Activated CD4-positive, alpha-beta T cell treated with anti-CD3 and anti-CD28 coated beads, Interleukin-2, amount 10 ng/mL, durations not matched to agents 7 days and 5 days (primary cell): ENCODE measurements at regions not wholly inside any gene's neighbourhood (a gene's known extent, or its start where the extent isn't known, plus 50 kb on each side); places are given as distances from the start of the nearest gene placed in this dataset.

ENCODE experiments used
- CTCF ChIA-PET: fragments of 350-600 bp; sonication (Branson Sonifier 250); formaldehyde crosslinking; loops from one replicate; lab custom pipeline; 2021; ENCODE audit warnings: antibody characterized with exemption; lab: Charles Lee
- POLR2A ChIA-PET: fragments of 350-600 bp; sonication (Branson Sonifier 250); formaldehyde crosslinking; loops from one replicate; lab custom pipeline; 2021; ENCODE audit warnings: antibody characterized with exemption; lab: Charles Lee
- DNase-seq: peaks from one replicate; pipeline ENCODE4 v3.0.0-alpha.2; 2020
- H3K27ac Mint-ChIP-seq: one replicate; pipeline ENCODE4 v1.8.0; 2021; ENCODE audit warnings: mild to moderate bottlenecking, moderate library complexity, mixed read lengths
- H3K27me3 Mint-ChIP-seq: one replicate; pipeline ENCODE4 v1.8.0; 2021; ENCODE audit warnings: mixed read lengths
- H3K36me3 Mint-ChIP-seq: one replicate; pipeline ENCODE4 v1.8.0; 2021; ENCODE audit warnings: low read depth, mixed read lengths
- H3K4me1 Mint-ChIP-seq: one replicate; pipeline ENCODE4 v1.8.0; 2021; ENCODE audit warnings: mixed read lengths
- H3K4me3 Mint-ChIP-seq: one replicate; pipeline ENCODE4 v1.8.0; 2021; ENCODE audit warnings: mild to moderate bottlenecking, moderate library complexity, mixed read lengths
- H3K9me3 Mint-ChIP-seq: one replicate; pipeline ENCODE4 v1.8.0; 2021; ENCODE audit warnings: mixed read lengths

- POLR2A ChIA-PET: no interaction called here
- no peak for DNase-seq
Observed at GRCh38 chr5:51494821-51495220, 111.6 kb downstream of the ISL1 start.

GRCh38 chr5:51495672-51496071 is 112.4 kb downstream of the ISL1 start:
- no peaks in the 10 kb centered on the region for H3K36me3 Mint-ChIP-seq
- CTCF ChIA-PET: no interaction called here
- no peak for DNase-seq
- H3K27me3 Mint-ChIP-seq: no peaks in the 10 kb centered on the region
- POLR2A ChIA-PET: no interaction called here
- H3K27ac Mint-ChIP-seq: no peak overlapping the region
- peaks cover 2% of the 10 kb centered on the region for H3K9me3 Mint-ChIP-seq
- no peaks in the 10 kb centered on the region for H3K4me1 Mint-ChIP-seq
- no peak overlapping the region for H3K4me3 Mint-ChIP-seq

More at GRCh38 chr5:51494821-51495220, 111.6 kb downstream of the ISL1 start:
- Mint-ChIP-seq H3K27me3 (no peaks in the 10 kb centered on the region), H3K4me3 (no peak overlapping the region), H3K36me3 (no peaks in the 10 kb centered on the region), H3K27ac (no peak overlapping the region), H3K4me1 (no peaks in the 10 kb centered on the region), H3K9me3 (peaks cover 2% of the 10 kb centered on the region)
- CTCF ChIA-PET: no interaction called here

- H3K27me3 Mint-ChIP-seq: no peaks in the 10 kb centered on the region
- ChIA-PET CTCF (no interaction called here), POLR2A (no interaction called here)
- DNase-seq: no peak
- H3K27ac Mint-ChIP-seq: no peak overlapping the region
- no peaks in the 10 kb centered on the region for H3K4me1 Mint-ChIP-seq
- H3K9me3 Mint-ChIP-seq: peaks cover 2% of the 10 kb centered on the region
- no peaks in the 10 kb centered on the region for H3K36me3 Mint-ChIP-seq
- no peak overlapping the region for H3K4me3 Mint-ChIP-seq
Observed at GRCh38 chr5:51517838-51518237, 134.6 kb downstream of the ISL1 start.

- no peak overlapping the region for H3K27ac Mint-ChIP-seq
- no peaks in the 10 kb centered on the region for H3K27me3 Mint-ChIP-seq
- peaks cover 2% of the 10 kb centered on the region for H3K9me3 Mint-ChIP-seq
- ChIA-PET CTCF (no interaction called here), POLR2A (no interaction called here)
- no peaks in the 10 kb centered on the region for H3K36me3 Mint-ChIP-seq
- no peak overlapping the region for H3K4me3 Mint-ChIP-seq
- DNase-seq: no peak
- H3K4me1 Mint-ChIP-seq: no peaks in the 10 kb centered on the region
Observed at GRCh38 chr5:51518607-51519006, 135.4 kb downstream of the ISL1 start.

GRCh38 chr5:51521583-51521982 is 138.3 kb downstream of the ISL1 start:
- CTCF ChIA-PET: no interaction called here
- Mint-ChIP-seq H3K4me3 (no peak overlapping the region), H3K36me3 (no peaks in the 10 kb centered on the region), H3K27me3 (no peaks in the 10 kb centered on the region), H3K27ac (no peak overlapping the region), H3K9me3 (peaks cover 2% of the 10 kb centered on the region), H3K4me1 (no peaks in the 10 kb centered on the region)
- POLR2A ChIA-PET: no interaction called here
- DNase-seq: no peak

- ChIA-PET CTCF (no interaction called here), POLR2A (no interaction called here)
- Mint-ChIP-seq H3K27ac (no peak overlapping the region), H3K27me3 (no peaks in the 10 kb centered on the region), H3K9me3 (peaks cover 5% of the 10 kb centered on the region), H3K36me3 (no peaks in the 10 kb centered on the region), H3K4me1 (no peaks in the 10 kb centered on the region), H3K4me3 (no peak overlapping the region)
- no peak for DNase-seq
Observed at GRCh38 chr5:51539232-51539631, 156.0 kb downstream of the ISL1 start.

GRCh38 chr5:51544031-51544785 is 161.0 kb downstream of the ISL1 start:
- H3K27ac Mint-ChIP-seq: no peak overlapping the region
- CTCF ChIA-PET: no interaction called here
- no peaks in the 10 kb centered on the region for H3K36me3 Mint-ChIP-seq
- no peak for DNase-seq
- POLR2A ChIA-PET: no interaction called here
- no peaks in the 10 kb centered on the region for H3K4me1 Mint-ChIP-seq
- no peaks in the 10 kb centered on the region for H3K9me3 Mint-ChIP-seq
- H3K4me3 Mint-ChIP-seq: no peak overlapping the region
- H3K27me3 Mint-ChIP-seq: no peaks in the 10 kb centered on the region

GRCh38 chr5:51556833-51557232 is 173.6 kb downstream of the ISL1 start:
- Mint-ChIP-seq H3K4me3 (no peak overlapping the region), H3K4me1 (no peaks in the 10 kb centered on the region), H3K36me3 (no peaks in the 10 kb centered on the region), H3K27me3 (no peaks in the 10 kb centered on the region), H3K27ac (no peak overlapping the region), H3K9me3 (no peaks in the 10 kb centered on the region)
- ChIA-PET POLR2A (no interaction called here), CTCF (no interaction called here)
- no peak for DNase-seq

GRCh38 chr5:51558682-51559081 is 175.4 kb downstream of the ISL1 start:
- POLR2A ChIA-PET: no interaction called here
- Mint-ChIP-seq H3K27ac (no peak overlapping the region), H3K4me1 (no peaks in the 10 kb centered on the region), H3K4me3 (no peak overlapping the region), H3K27me3 (no peaks in the 10 kb centered on the region), H3K36me3 (no peaks in the 10 kb centered on the region), H3K9me3 (no peaks in the 10 kb centered on the region)
- no peak for DNase-seq
- CTCF ChIA-PET: interaction anchor here (0.5 kb wide), 1 partner anchor 59 kb away, joined by 4 read pairs; no protein-coding TSS in a partner anchor

- Mint-ChIP-seq H3K36me3 (no peaks in the 10 kb centered on the region), H3K4me1 (no peaks in the 10 kb centered on the region), H3K27ac (no peak overlapping the region), H3K4me3 (no peak overlapping the region), H3K27me3 (no peaks in the 10 kb centered on the region), H3K9me3 (no peaks in the 10 kb centered on the region)
- CTCF ChIA-PET: interaction anchor here (0.5 kb wide), 1 partner anchor 60 kb away, joined by 4 read pairs; no protein-coding TSS in a partner anchor
- POLR2A ChIA-PET: no interaction called here
- DNase-seq: no peak
Observed at GRCh38 chr5:51559339-51559738, 176.1 kb downstream of the ISL1 start.

- H3K9me3 Mint-ChIP-seq: no peaks in the 10 kb centered on the region
- no peak for DNase-seq
- no peaks in the 10 kb centered on the region for H3K4me1 Mint-ChIP-seq
- H3K27me3 Mint-ChIP-seq: no peaks in the 10 kb centered on the region
- ChIA-PET POLR2A (no interaction called here), CTCF (no interaction called here)
- H3K36me3 Mint-ChIP-seq: no peaks in the 10 kb centered on the region
- no peak overlapping the region for H3K4me3 Mint-ChIP-seq
- no peak overlapping the region for H3K27ac Mint-ChIP-seq
Observed at GRCh38 chr5:51559921-51560658, 176.8 kb downstream of the ISL1 start.

GRCh38 chr5:51566953-51567352 is 183.7 kb downstream of the ISL1 start:
- no peaks in the 10 kb centered on the region for H3K36me3 Mint-ChIP-seq
- ChIA-PET POLR2A (no interaction called here), CTCF (no interaction called here)
- no peaks in the 10 kb centered on the region for H3K9me3 Mint-ChIP-seq
- H3K4me1 Mint-ChIP-seq: no peaks in the 10 kb centered on the region
- no peak overlapping the region for H3K27ac Mint-ChIP-seq
- H3K4me3 Mint-ChIP-seq: no peak overlapping the region
- no peaks in the 10 kb centered on the region for H3K27me3 Mint-ChIP-seq
- DNase-seq: no peak

GRCh38 chr5:51567636-51568035 is 184.4 kb downstream of the ISL1 start:
- no peak overlapping the region for H3K4me3 Mint-ChIP-seq
- H3K4me1 Mint-ChIP-seq: no peaks in the 10 kb centered on the region
- no peaks in the 10 kb centered on the region for H3K36me3 Mint-ChIP-seq
- no peak overlapping the region for H3K27ac Mint-ChIP-seq
- POLR2A ChIA-PET: no interaction called here
- CTCF ChIA-PET: no interaction called here
- H3K9me3 Mint-ChIP-seq: no peaks in the 10 kb centered on the region
- H3K27me3 Mint-ChIP-seq: no peaks in the 10 kb centered on the region
- no peak for DNase-seq
